ENCODE measurements at regions not wholly inside any gene's neighbourhood (a gene's known extent, or its start where the extent isn't known, plus 50 kb on each side); places are given as distances from the start of the nearest gene placed in this dataset.

DNA sequence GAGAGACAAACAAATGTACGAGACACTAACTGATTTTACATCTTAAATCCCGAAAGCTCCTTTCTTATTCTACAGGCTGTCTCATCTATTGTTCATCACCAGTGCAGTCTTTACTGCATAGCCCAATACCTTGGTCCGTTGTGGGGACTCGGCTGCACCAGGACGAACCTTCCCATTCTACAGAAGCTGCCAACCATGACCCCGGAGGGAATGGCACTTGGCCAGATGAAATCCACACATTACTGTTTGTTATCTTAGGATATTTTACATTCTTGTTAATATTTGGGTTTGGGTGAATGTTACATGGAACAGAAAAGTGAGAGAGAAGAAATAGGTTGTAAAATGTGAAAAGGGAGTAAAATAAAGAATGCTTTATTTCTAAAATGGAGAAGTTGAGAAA lies 195.1 kb downstream of the RFC3 start:
- H3K4me3 ChIP-seq (ENCODE audit: low read length in 2 of 2), result no peak overlapping the region
- H3K9ac ChIP-seq (ENCODE audit: low read depth in 1 of 2, low read length in 2 of 2), result no peak overlapping the region
- H3K27ac ChIP-seq (ENCODE audit: low read depth in 2 of 2, low read length in 2 of 2), result no peak overlapping the region
- H3K27me3 ChIP-seq (ENCODE audit: control insufficient read depth in 2 of 2, insufficient read depth in 2 of 2, low read length in 2 of 2), result no peaks in the 10 kb centered on the region
- no peaks in the 10 kb centered on the region for H3K9me3 ChIP-seq (ENCODE audit: control insufficient read depth in 2 of 2, low read length in 2 of 2)
- H3K36me3 ChIP-seq (ENCODE audit: control insufficient read depth in 2 of 2, insufficient read depth in 2 of 2, low read length in 2 of 2), result no peaks in the 10 kb centered on the region
- no peaks in the 10 kb centered on the region for H3K4me1 ChIP-seq (ENCODE audit: control insufficient read depth in 2 of 2, insufficient read depth in 2 of 2, low read length in 2 of 2)

DNA sequence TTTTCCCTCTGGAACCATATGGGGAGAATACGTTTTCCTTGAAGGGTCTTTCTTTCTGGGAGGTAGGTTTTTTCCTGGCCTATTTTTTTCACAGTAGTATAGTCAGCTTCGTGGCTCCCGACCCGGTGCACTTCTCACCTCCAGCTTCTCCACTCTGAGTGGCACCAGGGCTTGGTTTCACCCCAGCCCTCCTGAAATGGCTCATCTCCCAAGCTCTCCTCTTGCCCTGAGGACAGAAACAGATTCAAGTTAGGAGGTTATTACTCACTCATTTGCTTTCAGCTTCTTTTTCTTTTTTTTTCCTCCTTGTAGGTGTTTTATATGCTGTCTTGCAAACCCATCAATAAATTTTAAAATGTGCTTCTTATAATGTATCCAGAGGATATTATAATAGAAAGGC lies 199.3 kb downstream of the RFC3 start:
- Histone ChIP-seq H3K36me3 (ENCODE audit: control insufficient read depth in 2 of 2, insufficient read depth in 2 of 2, low read length in 2 of 2) (no peaks in the 10 kb centered on the region), H3K27me3 (ENCODE audit: control insufficient read depth in 2 of 2, insufficient read depth in 2 of 2, low read length in 2 of 2) (no peaks in the 10 kb centered on the region), H3K9ac (ENCODE audit: low read depth in 1 of 2, low read length in 2 of 2) (no peak overlapping the region), H3K4me1 (ENCODE audit: control insufficient read depth in 2 of 2, insufficient read depth in 2 of 2, low read length in 2 of 2) (no peaks in the 10 kb centered on the region), H3K4me3 (ENCODE audit: low read length in 2 of 2) (no peak overlapping the region), H3K27ac (ENCODE audit: low read depth in 2 of 2, low read length in 2 of 2) (no peak overlapping the region), H3K9me3 (ENCODE audit: control insufficient read depth in 2 of 2, low read length in 2 of 2) (peaks cover 0 to 4% of the 10 kb centered on the region in 2 donors)

DNA sequence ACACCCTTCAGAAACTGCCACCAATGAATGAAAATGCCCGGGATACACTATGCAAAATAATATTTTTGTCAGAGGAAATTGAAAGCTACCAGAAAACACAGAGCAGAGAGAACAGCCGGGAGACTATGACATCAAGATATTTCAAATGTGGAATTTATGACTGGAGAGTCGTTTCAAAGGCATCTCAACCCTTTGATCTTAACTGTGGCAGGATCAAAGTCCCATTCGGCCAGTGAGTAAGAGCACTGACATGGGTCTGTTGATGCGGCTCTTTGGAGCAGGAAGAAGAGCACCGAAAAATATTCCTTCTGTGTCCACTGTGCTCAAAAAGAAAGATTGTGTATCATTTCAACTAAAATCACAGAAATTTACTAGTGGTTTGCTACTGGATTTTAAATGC lies 201.9 kb downstream of the RFC3 start:
- Histone ChIP-seq H3K27ac (ENCODE audit: low read depth in 2 of 2, low read length in 2 of 2) (no peak overlapping the region), H3K4me1 (ENCODE audit: control insufficient read depth in 2 of 2, insufficient read depth in 2 of 2, low read length in 2 of 2) (no peaks in the 10 kb centered on the region), H3K36me3 (ENCODE audit: control insufficient read depth in 2 of 2, insufficient read depth in 2 of 2, low read length in 2 of 2) (no peaks in the 10 kb centered on the region), H3K4me3 (ENCODE audit: low read length in 2 of 2) (no peak overlapping the region), H3K27me3 (ENCODE audit: control insufficient read depth in 2 of 2, insufficient read depth in 2 of 2, low read length in 2 of 2) (no peaks in the 10 kb centered on the region), H3K9ac (ENCODE audit: low read depth in 1 of 2, low read length in 2 of 2) (no peak overlapping the region), H3K9me3 (ENCODE audit: control insufficient read depth in 2 of 2, low read length in 2 of 2) (peaks cover 0 to 4% of the 10 kb centered on the region in 2 donors)

DNA sequence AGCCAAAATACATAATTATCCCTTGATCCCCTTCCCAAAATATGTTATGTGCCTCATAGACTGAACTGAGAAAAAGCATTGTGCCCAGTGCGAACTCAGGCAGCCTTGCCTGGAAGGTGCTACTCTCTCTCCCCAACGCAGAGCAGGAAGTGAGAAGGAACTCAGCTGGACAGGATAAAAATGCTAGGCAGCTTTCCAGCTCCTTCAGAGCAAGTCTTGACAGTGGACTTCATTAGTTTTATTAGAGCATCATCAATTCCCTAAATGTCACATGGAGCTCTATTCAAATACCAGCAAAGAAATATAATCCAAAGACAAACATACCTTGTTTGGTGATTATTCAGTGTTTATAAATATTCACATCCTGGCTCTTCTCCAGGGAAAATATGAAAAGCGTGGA lies 202.4 kb downstream of the RFC3 start:
- Histone ChIP-seq H3K9me3 (ENCODE audit: control insufficient read depth in 2 of 2, low read length in 2 of 2) (peaks cover 0 to 4% of the 10 kb centered on the region in 2 donors), H3K4me3 (ENCODE audit: low read length in 2 of 2) (no peak overlapping the region), H3K27ac (ENCODE audit: low read depth in 2 of 2, low read length in 2 of 2) (no peak overlapping the region), H3K9ac (ENCODE audit: low read depth in 1 of 2, low read length in 2 of 2) (no peak overlapping the region), H3K27me3 (ENCODE audit: control insufficient read depth in 2 of 2, insufficient read depth in 2 of 2, low read length in 2 of 2) (no peaks in the 10 kb centered on the region), H3K36me3 (ENCODE audit: control insufficient read depth in 2 of 2, insufficient read depth in 2 of 2, low read length in 2 of 2) (no peaks in the 10 kb centered on the region), H3K4me1 (ENCODE audit: control insufficient read depth in 2 of 2, insufficient read depth in 2 of 2, low read length in 2 of 2) (no peaks in the 10 kb centered on the region)

DNA sequence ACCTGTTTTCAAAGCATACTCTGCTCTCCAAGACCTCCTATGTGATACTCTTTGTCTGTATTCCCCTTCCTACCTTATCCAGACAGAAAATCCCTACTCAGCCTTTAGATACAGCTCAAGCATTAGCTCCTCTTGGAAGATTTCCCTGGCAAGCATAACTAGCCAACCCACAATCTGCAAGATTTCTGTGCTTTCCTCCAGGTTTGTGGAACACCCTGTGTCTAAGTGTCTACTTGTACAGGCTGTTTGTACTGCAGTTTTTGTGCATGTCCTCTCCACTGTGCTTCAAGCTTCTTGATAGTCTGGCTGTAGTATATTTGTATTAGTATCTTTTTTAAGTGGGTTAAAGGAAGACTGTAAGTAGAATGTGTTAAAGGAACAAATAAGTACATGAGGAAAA lies 203.7 kb downstream of the RFC3 start:
- Histone ChIP-seq H3K9me3 (ENCODE audit: control insufficient read depth in 2 of 2, low read length in 2 of 2) (peaks cover 0 to 4% of the 10 kb centered on the region in 2 donors), H3K9ac (ENCODE audit: low read depth in 1 of 2, low read length in 2 of 2) (no peak overlapping the region), H3K27ac (ENCODE audit: low read depth in 2 of 2, low read length in 2 of 2) (no peak overlapping the region), H3K36me3 (ENCODE audit: control insufficient read depth in 2 of 2, insufficient read depth in 2 of 2, low read length in 2 of 2) (no peaks in the 10 kb centered on the region), H3K27me3 (ENCODE audit: control insufficient read depth in 2 of 2, insufficient read depth in 2 of 2, low read length in 2 of 2) (no peaks in the 10 kb centered on the region), H3K4me1 (ENCODE audit: control insufficient read depth in 2 of 2, insufficient read depth in 2 of 2, low read length in 2 of 2) (no peaks in the 10 kb centered on the region), H3K4me3 (ENCODE audit: low read length in 2 of 2) (no peak overlapping the region)

DNA sequence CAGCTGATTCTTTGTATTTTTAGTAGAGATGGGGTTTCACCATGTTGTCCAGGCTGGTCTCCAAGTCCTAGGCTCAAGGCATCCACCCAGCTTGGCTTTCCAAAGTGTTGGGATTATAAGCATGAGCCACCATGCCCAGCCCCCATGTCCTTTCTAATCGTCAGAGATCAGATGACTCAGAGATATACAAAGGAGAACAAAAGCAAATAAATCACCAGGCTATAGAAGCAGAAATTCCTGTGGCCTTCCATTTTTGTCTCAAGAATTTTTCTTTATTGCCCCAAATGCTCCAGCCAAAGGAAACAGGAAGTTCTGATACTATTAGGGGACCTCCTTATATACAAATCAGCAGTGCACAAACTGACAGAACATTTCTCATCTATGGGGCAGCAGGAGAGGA lies 207.8 kb downstream of the RFC3 start:
- no peak overlapping the region for H3K9ac ChIP-seq (ENCODE audit: low read depth in 1 of 2, low read length in 2 of 2)
- peaks cover 3 to 4% of the 10 kb centered on the region in 2 donors for H3K9me3 ChIP-seq (ENCODE audit: control insufficient read depth in 2 of 2, low read length in 2 of 2)
- no peak overlapping the region for H3K27ac ChIP-seq (ENCODE audit: low read depth in 2 of 2, low read length in 2 of 2)
- no peaks in the 10 kb centered on the region for H3K27me3 ChIP-seq (ENCODE audit: control insufficient read depth in 2 of 2, insufficient read depth in 2 of 2, low read length in 2 of 2)
- no peaks in the 10 kb centered on the region for H3K4me1 ChIP-seq (ENCODE audit: control insufficient read depth in 2 of 2, insufficient read depth in 2 of 2, low read length in 2 of 2)
- H3K4me3 ChIP-seq (ENCODE audit: low read length in 2 of 2), result no peak overlapping the region
- no peaks in the 10 kb centered on the region for H3K36me3 ChIP-seq (ENCODE audit: control insufficient read depth in 2 of 2, insufficient read depth in 2 of 2, low read length in 2 of 2)

DNA sequence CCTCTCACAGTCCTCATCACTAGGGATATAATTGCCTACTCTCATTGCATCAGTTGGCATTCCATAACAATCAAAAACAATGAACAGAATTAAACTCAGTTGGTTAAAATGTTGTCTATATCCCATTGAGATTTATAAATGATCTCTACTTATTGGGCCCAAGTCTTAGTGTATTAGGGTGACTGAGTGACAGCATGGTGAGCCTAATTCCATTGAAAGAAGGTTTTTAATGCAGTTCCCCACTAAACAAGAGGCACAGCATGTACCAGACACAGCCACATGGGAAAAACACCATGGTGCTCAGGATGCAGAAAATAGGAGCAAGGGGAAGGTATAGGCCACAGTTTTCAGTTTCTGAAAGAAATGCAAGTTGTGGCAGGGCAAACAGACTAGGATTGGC lies 208.4 kb downstream of the RFC3 start:
- Histone ChIP-seq H3K27me3 (ENCODE audit: control insufficient read depth in 2 of 2, insufficient read depth in 2 of 2, low read length in 2 of 2) (no peaks in the 10 kb centered on the region), H3K4me3 (ENCODE audit: low read length in 2 of 2) (no peak overlapping the region), H3K9ac (ENCODE audit: low read depth in 1 of 2, low read length in 2 of 2) (no peak overlapping the region), H3K9me3 (ENCODE audit: control insufficient read depth in 2 of 2, low read length in 2 of 2) (peaks cover 3 to 4% of the 10 kb centered on the region in 2 donors), H3K36me3 (ENCODE audit: control insufficient read depth in 2 of 2, insufficient read depth in 2 of 2, low read length in 2 of 2) (no peaks in the 10 kb centered on the region), H3K4me1 (ENCODE audit: control insufficient read depth in 2 of 2, insufficient read depth in 2 of 2, low read length in 2 of 2) (no peaks in the 10 kb centered on the region), H3K27ac (ENCODE audit: low read depth in 2 of 2, low read length in 2 of 2) (no peak overlapping the region)

DNA sequence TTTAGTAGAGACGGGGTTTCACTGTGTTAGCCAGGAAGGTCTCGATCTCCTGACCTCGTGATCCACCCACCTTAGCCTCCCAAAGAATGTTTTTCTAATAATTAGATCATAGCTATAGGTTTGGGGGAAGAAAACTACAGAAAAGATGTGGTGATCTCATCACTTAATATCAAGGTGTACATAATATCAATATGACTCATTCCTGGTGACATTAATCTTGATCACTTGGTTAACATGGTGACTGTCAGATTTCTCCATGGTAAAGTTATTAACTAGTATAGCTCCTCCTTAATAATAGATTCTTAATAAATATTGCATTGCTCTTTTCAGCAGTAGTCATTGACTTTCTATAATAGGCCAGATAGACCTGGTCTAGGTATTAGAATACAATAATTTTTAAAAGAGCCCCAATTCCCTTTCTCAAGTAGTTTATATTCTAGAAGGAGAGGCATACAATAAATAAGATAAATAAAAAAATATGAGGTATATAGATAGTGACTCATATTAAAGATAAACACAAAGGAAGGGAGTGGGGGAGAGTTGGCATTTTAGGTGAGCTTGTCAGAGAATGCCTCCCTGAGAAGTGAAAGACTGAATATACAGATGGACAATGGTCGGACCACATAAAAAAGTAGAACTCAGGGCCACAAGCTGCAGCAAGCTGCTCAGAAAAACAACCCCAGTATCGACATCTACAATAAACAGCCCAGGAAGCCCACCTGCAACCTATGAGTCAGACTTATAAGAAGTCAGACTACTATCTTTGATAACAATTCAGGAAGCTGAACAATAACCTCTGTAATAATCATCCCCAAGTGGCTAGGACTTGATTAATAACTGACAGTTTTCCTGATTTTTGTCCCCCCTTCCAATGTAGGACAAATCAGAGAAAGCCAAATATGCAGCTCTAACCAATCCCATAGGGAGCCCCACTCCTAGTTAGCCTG lies 210.8 kb downstream of the RFC3 start:
- Histone ChIP-seq H3K4me1 (ENCODE audit: control insufficient read depth in 2 of 2, insufficient read depth in 2 of 2, low read length in 2 of 2) (no peaks in the 10 kb centered on the region), H3K36me3 (ENCODE audit: control insufficient read depth in 2 of 2, insufficient read depth in 2 of 2, low read length in 2 of 2) (no peaks in the 10 kb centered on the region), H3K27me3 (ENCODE audit: control insufficient read depth in 2 of 2, insufficient read depth in 2 of 2, low read length in 2 of 2) (no peaks in the 10 kb centered on the region), H3K9me3 (ENCODE audit: control insufficient read depth in 2 of 2, low read length in 2 of 2) (peaks cover 0 to 3% of the 10 kb centered on the region in 2 donors), H3K4me3 (ENCODE audit: low read length in 2 of 2) (no peak overlapping the region), H3K9ac (ENCODE audit: low read depth in 1 of 2, low read length in 2 of 2) (no peak overlapping the region), H3K27ac (ENCODE audit: low read depth in 2 of 2, low read length in 2 of 2) (no peak overlapping the region)

DNA sequence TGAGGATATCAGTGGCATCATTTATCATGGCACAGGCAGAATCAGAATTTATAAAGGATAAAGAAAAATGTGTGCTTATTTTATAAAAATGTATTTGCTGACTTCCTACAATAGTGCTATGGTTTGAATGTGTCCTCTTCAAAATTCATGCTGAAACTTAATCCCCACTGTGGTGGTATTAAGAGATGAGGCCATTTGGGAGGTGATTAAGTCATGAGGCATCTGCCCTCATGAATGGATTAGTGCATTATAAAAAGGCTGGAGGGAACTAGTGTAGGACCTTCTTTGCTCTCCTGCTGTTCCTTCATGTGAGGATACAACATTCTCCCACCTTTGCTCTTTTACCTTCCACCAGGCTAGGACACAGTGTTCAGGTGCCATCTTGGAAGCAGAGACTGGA lies 212.8 kb downstream of the RFC3 start:
- H3K4me3 ChIP-seq (ENCODE audit: low read length in 2 of 2), result no peak overlapping the region
- H3K9me3 ChIP-seq (ENCODE audit: control insufficient read depth in 2 of 2, low read length in 2 of 2), result peaks cover 0 to 3% of the 10 kb centered on the region in 2 donors
- H3K4me1 ChIP-seq (ENCODE audit: control insufficient read depth in 2 of 2, insufficient read depth in 2 of 2, low read length in 2 of 2), result no peaks in the 10 kb centered on the region
- H3K27me3 ChIP-seq (ENCODE audit: control insufficient read depth in 2 of 2, insufficient read depth in 2 of 2, low read length in 2 of 2), result no peaks in the 10 kb centered on the region
- H3K27ac ChIP-seq (ENCODE audit: low read depth in 2 of 2, low read length in 2 of 2), result no peak overlapping the region
- H3K36me3 ChIP-seq (ENCODE audit: control insufficient read depth in 2 of 2, insufficient read depth in 2 of 2, low read length in 2 of 2), result no peaks in the 10 kb centered on the region
- no peak overlapping the region for H3K9ac ChIP-seq (ENCODE audit: low read depth in 1 of 2, low read length in 2 of 2)

DNA sequence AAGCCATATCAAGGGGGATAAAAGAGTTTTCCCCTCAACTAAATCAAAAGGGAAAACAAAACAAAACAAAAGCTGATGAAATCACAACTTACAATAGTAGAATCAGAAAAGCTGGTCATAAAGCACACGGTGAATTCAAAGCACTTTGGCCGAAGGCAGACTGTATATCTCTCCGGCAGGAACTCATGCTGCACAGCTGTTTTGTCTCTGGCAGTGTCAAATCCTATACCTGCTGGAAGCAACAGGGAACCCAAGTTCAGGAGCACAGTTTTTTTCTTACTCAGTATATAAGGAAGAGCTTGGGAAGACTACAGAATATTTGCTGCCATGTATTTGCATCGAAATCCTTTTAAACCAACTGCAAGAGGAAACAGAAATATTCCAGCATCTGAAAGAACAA lies 213.7 kb downstream of the RFC3 start:
- H3K36me3 ChIP-seq (ENCODE audit: control insufficient read depth in 2 of 2, insufficient read depth in 2 of 2, low read length in 2 of 2), result no peaks in the 10 kb centered on the region
- H3K9me3 ChIP-seq (ENCODE audit: control insufficient read depth in 2 of 2, low read length in 2 of 2), result peaks cover 0 to 3% of the 10 kb centered on the region in 2 donors
- H3K4me1 ChIP-seq (ENCODE audit: control insufficient read depth in 2 of 2, insufficient read depth in 2 of 2, low read length in 2 of 2), result no peaks in the 10 kb centered on the region
- no peaks in the 10 kb centered on the region for H3K27me3 ChIP-seq (ENCODE audit: control insufficient read depth in 2 of 2, insufficient read depth in 2 of 2, low read length in 2 of 2)
- no peak overlapping the region for H3K4me3 ChIP-seq (ENCODE audit: low read length in 2 of 2)
- H3K9ac ChIP-seq (ENCODE audit: low read depth in 1 of 2, low read length in 2 of 2), result no peak overlapping the region
- H3K27ac ChIP-seq (ENCODE audit: low read depth in 2 of 2, low read length in 2 of 2), result no peak overlapping the region

All from mucosa of rectum (tissue), 2 donors.